K562 (cell line): ENCODE measurements at regions not wholly inside any gene's neighbourhood (a gene's known extent, or its start where the extent isn't known, plus 50 kb on each side); places are given as distances from the start of the nearest gene placed in this dataset.

ENCODE experiments used
- ATAC-seq: fragments of 200-7000 bp; cut with Tn5 transposase; 3 replicates; pipeline ENCODE4 v1.9.1; 2020; ENCODE audit warnings: moderate library complexity
- BruUV-seq: library from RNA; stranded (reverse); fragments of 400-500 nt; replicated peaks from 2 replicates; lab custom pipeline; 2021; lab: Mats Ljungman, UMichigan
- CTCF ChIA-PET: fragments of 300-600 bp; formaldehyde crosslinking; extraction: SDS; loops from one replicate; lab custom pipeline; 2021; ENCODE audit warnings: low intra/inter-chr PET ratio; lab: Yijun Ruan, JAX
- POLR2A ChIA-PET: fragments of 300-600, 350-650 bp; sonication (Branson Sonifier 250); formaldehyde crosslinking; extraction: SDS; loops from one replicate; lab custom pipeline; 2021; ENCODE audit warnings: antibody characterized with exemption, inconsistent platforms; lab: Yijun Ruan, JAX
- DNase-seq, 4 experiments: peaks; one replicate each; pipeline versions ENCODE4 v3.0.0 to v3.0.0-alpha.2; 2011 to 2018; ENCODE audit warnings: low spot score in 3 of 4, mixed read lengths in 3 of 4; ENCODE audit errors: extremely low read depth in 1 of 4
- FAIRE-seq: peaks from 2 replicates; lab custom pipeline; 2011; peaks lifted over from hg19 to GRCh38; lab: Jason Lieb, UNC
- H2AFZ ChIP-seq: 2 replicates; pipeline ENCODE4 v1.6.0; 2011; ENCODE audit warnings: low read depth, low read length, control low read depth, inconsistent platforms
- H3K27ac ChIP-seq: fragments of 200-600 bp; 3 replicates; pipeline ENCODE4 v1.8.0; 2011; ENCODE audit warnings: low read depth, mild to moderate bottlenecking, control low read depth, inconsistent platforms, low read length, moderate library complexity, mixed read lengths; ENCODE audit errors: extremely low read depth
- H3K27me3 ChIP-seq, 2 experiments: fragments of 300-600 bp in 1 of 2; 2 replicates in 1 of 2; 3 replicates in 1 of 2; pipeline versions ENCODE4 v1.6.0 to v1.8.0; 2011; ENCODE audit warnings: inconsistent platforms in 2 of 2, low read length in 2 of 2, mild to moderate bottlenecking in 1 of 2, mixed read lengths in 1 of 2, moderate library complexity in 1 of 2; ENCODE audit not compliant: control insufficient read depth in 2 of 2, insufficient read depth in 2 of 2
- H3K36me3 ChIP-seq: fragments of 300-600 bp; 3 replicates; pipeline ENCODE4 v1.8.0; 2011; ENCODE audit warnings: mild to moderate bottlenecking, low read length, inconsistent platforms; ENCODE audit not compliant: control insufficient read depth, insufficient read depth
- H3K4me1 ChIP-seq, 2 experiments: fragments of 200-600 bp in 1 of 2; replicated peaks in 1 of 2; 2 replicates in 1 of 2; 3 replicates in 1 of 2; pipeline versions ENCODE4 v1.5.1 to v1.8.0; 2011; ENCODE audit warnings: inconsistent platforms in 2 of 2, low read length in 2 of 2, mild to moderate bottlenecking in 1 of 2, mixed read lengths in 1 of 2, moderate library complexity in 1 of 2; ENCODE audit not compliant: control insufficient read depth in 2 of 2, insufficient read depth in 2 of 2
- H3K4me2 ChIP-seq: 2 replicates; pipeline ENCODE4 v1.6.1; 2011; ENCODE audit warnings: low read length, control low read depth, inconsistent platforms, mixed read lengths; ENCODE audit not compliant: insufficient read depth
- H3K4me3 ChIP-seq: fragments of 200-600 bp; sonication (generic), shearing (Covaris generic); 2 replicates; pipeline ENCODE4 v1.5.1; 2016; ENCODE audit warnings: control low read depth, inconsistent platforms
- H3K79me2 ChIP-seq: fragments of 200-600 bp; 3 replicates; pipeline ENCODE4 v1.8.0; 2011; ENCODE audit warnings: low read length, inconsistent platforms; ENCODE audit not compliant: control insufficient read depth, insufficient read depth
- H3K9ac ChIP-seq, 2 experiments: 2 replicates each; pipeline versions ENCODE4 v1.6.0 to v1.6.1; 2011; ENCODE audit warnings: low read depth in 2 of 2, low read length in 2 of 2, control low read depth in 1 of 2, inconsistent platforms in 1 of 2, mild to moderate bottlenecking in 1 of 2, mixed read lengths in 1 of 2; ENCODE audit not compliant: insufficient read depth in 1 of 2
- H3K9me1 ChIP-seq: one replicate; pipeline ENCODE4 v1.6.0; 2011; ENCODE audit warnings: inconsistent platforms, mild to moderate bottlenecking, low read length, moderate library complexity; ENCODE audit not compliant: control insufficient read depth, insufficient read depth
- H3K9me3 ChIP-seq: replicated peaks from 2 replicates; pipeline ENCODE4 v1.5.1; 2011; ENCODE audit warnings: low read depth, low read length, inconsistent platforms; ENCODE audit not compliant: control insufficient read depth, insufficient read depth
- H4K20me1 ChIP-seq: replicated peaks from 2 replicates; pipeline ENCODE4 v1.6.1; 2011; ENCODE audit warnings: low read length, inconsistent platforms, mixed read lengths; ENCODE audit not compliant: control insufficient read depth, insufficient read depth
- ATF7 ChIP-seq: fragments of 450-650 bp; IDR thresholded peaks from 2 replicates; pipeline ENCODE4 v1.7.1; 2014; ENCODE audit warnings: mild to moderate bottlenecking, moderate library complexity
- C11orf30 ChIP-seq: fragments of 450-650 bp; IDR thresholded peaks from 2 replicates; pipeline ENCODE4 v1.6.1; 2016; ENCODE audit warnings: low read depth, mild to moderate bottlenecking
- CTBP1 ChIP-seq: fragments of 450-650 bp; IDR thresholded peaks from 2 replicates; pipeline ENCODE4 v1.6.1; 2016; ENCODE audit warnings: borderline replicate concordance
- EGR1 ChIP-seq: fragments of 450-650 bp; conservative IDR thresholded peaks from 2 replicates; pipeline ENCODE4 v1.6.1; 2017; ENCODE audit warnings: mild to moderate bottlenecking
- ELF1 ChIP-seq: fragments of 200-800 bp; sonication (Bioruptor generic); IDR thresholded peaks from 2 replicates; pipeline ENCODE4 v1.6.1; 2016; ENCODE audit warnings: missing genetic modification characterization, missing compliant biosample characterization
- HNRNPH1 ChIP-seq: fragments of 200-400 bp; formaldehyde crosslinking; optimal IDR thresholded peaks from 2 replicates; pipeline ENCODE3; 2017; ENCODE audit warnings: low read depth, mild to moderate bottlenecking, low read length, moderate library complexity
- MCM5 ChIP-seq: fragments of 450-650 bp; IDR thresholded peaks from 2 replicates; pipeline ENCODE4 v1.6.1; 2016; ENCODE audit warnings: low read depth
- POLR2AphosphoS2 ChIP-seq: IDR thresholded peaks from 2 replicates; pipeline ENCODE4 v1.6.1; 2012; ENCODE audit warnings: low read length, improper control_type of control experiment
- ZNF395 ChIP-seq: fragments of 200-800 bp; sonication (Bioruptor generic); IDR thresholded peaks from 2 replicates; pipeline ENCODE4 v1.6.1; 2017; ENCODE audit warnings: missing genetic modification characterization, missing compliant biosample characterization
- WGBS: fragments of 100-300 bp; shearing (Covaris generic); methylation state at CpG from one replicate; pipeline ENCODE4 v1.1.6; 2016; ENCODE audit warnings: low coverage, mixed read lengths; ENCODE audit not compliant: insufficient coverage; ENCODE audit errors: missing lambda C conversion rate; 5-methylcytosine and 5-hydroxymethylcytosine counted together
- in situ Hi-C: fragments of 300-500 bp; cut with MboI; formaldehyde crosslinking; loops from 4 replicates; pipeline ENCODE4 v1.15.0; 2018; ENCODE audit warnings: inconsistent platforms, mixed read lengths
- intact Hi-C: fragments of 100-400 bp; cut with micrococcal nuclease; formaldehyde crosslinking; loops from 2 replicates; pipeline ENCODE4 v1.14.2; 2022
- TF ChIP-seq, protein P1 (sequence below): fragments of 250-450 bp; sonication (Bioruptor Pico); IDR thresholded peaks from 2 replicates; pipeline ENCODE4 v1.4.0; 2020
- TF ChIP-seq, protein P2 (sequence below): fragments of 250-450 bp; sonication (Bioruptor Pico); IDR thresholded peaks from 2 replicates; pipeline ENCODE4 v1.4.0; 2020; ENCODE audit warnings: mild to moderate bottlenecking
- TF ChIP-seq, protein P3 (sequence below): fragments of 450-650 bp; IDR thresholded peaks from 2 replicates; pipeline ENCODE4 v1.6.1; 2017; ENCODE audit warnings: mild to moderate bottlenecking, moderate library complexity

GRCh38 chr14:65352964-65353530, 59.5 kb upstream of the FUT8 start:
- WGBS = 12% methylated on average over 2 of the region's 2 CpGs
- H3K79me2 ChIP-seq = no peaks in the 10 kb centered on the region
- H3K4me3 ChIP-seq = no peak overlapping the region
- H4K20me1 ChIP-seq = no peaks in the 10 kb centered on the region
- no TSS peak for BruUV-seq
- H3K4me2 ChIP-seq = no peak overlapping the region
- H3K9me1 ChIP-seq = no peaks in the 10 kb centered on the region
- intact Hi-C loops (no loop called here), in situ Hi-C loops (no loop called here)
- no peaks in the 10 kb centered on the region for H3K9me3 ChIP-seq
- ATAC-seq = no peak
- no peak overlapping the region for H3K9ac ChIP-seq
- no peak overlapping the region for H2AFZ ChIP-seq
- DNase-seq = no peak
- H3K4me1 ChIP-seq = peaks cover 0 to 10% of the 10 kb centered on the region in 2 experiments; a peak in 3 of 5 replicates
- ChIA-PET POLR2A (no interaction called here), CTCF (no interaction called here)
- H3K27ac ChIP-seq = no peak overlapping the region
- no peaks in the 10 kb centered on the region for H3K27me3 ChIP-seq
- FAIRE-seq = no peak
- no peaks in the 10 kb centered on the region for H3K36me3 ChIP-seq
- TF ChIP-seq, protein P1, sequence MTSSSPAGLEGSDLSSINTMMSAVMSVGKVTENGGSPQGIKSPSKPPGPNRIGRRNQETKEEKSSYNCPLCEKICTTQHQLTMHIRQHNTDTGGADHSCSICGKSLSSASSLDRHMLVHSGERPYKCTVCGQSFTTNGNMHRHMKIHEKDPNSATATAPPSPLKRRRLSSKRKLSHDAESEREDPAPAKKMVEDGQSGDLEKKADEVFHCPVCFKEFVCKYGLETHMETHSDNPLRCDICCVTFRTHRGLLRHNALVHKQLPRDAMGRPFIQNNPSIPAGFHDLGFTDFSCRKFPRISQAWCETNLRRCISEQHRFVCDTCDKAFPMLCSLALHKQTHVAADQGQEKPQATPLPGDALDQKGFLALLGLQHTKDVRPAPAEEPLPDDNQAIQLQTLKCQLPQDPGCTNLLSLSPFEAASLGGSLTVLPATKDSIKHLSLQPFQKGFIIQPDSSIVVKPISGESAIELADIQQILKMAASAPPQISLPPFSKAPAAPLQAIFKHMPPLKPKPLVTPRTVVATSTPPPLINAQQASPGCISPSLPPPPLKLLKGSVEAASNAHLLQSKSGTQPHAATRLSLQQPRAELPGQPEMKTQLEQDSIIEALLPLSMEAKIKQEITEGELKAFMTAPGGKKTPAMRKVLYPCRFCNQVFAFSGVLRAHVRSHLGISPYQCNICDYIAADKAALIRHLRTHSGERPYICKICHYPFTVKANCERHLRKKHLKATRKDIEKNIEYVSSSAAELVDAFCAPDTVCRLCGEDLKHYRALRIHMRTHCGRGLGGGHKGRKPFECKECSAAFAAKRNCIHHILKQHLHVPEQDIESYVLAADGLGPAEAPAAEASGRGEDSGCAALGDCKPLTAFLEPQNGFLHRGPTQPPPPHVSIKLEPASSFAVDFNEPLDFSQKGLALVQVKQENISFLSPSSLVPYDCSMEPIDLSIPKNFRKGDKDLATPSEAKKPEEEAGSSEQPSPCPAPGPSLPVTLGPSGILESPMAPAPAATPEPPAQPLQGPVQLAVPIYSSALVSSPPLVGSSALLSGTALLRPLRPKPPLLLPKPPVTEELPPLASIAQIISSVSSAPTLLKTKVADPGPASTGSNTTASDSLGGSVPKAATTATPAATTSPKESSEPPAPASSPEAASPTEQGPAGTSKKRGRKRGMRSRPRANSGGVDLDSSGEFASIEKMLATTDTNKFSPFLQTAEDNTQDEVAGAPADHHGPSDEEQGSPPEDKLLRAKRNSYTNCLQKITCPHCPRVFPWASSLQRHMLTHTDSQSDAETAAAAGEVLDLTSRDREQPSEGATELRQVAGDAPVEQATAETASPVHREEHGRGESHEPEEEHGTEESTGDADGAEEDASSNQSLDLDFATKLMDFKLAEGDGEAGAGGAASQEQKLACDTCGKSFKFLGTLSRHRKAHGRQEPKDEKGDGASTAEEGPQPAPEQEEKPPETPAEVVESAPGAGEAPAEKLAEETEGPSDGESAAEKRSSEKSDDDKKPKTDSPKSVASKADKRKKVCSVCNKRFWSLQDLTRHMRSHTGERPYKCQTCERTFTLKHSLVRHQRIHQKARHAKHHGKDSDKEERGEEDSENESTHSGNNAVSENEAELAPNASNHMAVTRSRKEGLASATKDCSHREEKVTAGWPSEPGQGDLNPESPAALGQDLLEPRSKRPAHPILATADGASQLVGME (CRISPR knock-in tag) = no peak
- TF ChIP-seq EGR1 = no peak
- TF ChIP-seq POLR2AphosphoS2 = no peak
- TF ChIP-seq, protein P2, sequence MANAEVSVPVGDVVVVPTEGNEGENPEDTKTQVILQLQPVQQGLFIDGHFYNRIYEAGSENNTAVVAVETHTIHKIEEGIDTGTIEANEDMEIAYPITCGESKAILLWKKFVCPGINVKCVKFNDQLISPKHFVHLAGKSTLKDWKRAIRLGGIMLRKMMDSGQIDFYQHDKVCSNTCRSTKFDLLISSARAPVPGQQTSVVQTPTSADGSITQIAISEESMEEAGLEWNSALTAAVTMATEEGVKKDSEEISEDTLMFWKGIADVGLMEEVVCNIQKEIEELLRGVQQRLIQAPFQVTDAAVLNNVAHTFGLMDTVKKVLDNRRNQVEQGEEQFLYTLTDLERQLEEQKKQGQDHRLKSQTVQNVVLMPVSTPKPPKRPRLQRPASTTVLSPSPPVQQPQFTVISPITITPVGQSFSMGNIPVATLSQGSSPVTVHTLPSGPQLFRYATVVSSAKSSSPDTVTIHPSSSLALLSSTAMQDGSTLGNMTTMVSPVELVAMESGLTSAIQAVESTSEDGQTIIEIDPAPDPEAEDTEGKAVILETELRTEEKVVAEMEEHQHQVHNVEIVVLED (CRISPR knock-in tag) = no peak
- no peak for TF ChIP-seq CTBP1
- TF ChIP-seq, protein P3, sequence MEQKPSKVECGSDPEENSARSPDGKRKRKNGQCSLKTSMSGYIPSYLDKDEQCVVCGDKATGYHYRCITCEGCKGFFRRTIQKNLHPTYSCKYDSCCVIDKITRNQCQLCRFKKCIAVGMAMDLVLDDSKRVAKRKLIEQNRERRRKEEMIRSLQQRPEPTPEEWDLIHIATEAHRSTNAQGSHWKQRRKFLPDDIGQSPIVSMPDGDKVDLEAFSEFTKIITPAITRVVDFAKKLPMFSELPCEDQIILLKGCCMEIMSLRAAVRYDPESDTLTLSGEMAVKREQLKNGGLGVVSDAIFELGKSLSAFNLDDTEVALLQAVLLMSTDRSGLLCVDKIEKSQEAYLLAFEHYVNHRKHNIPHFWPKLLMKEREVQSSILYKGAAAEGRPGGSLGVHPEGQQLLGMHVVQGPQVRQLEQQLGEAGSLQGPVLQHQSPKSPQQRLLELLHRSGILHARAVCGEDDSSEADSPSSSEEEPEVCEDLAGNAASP = no peak
- no peak for TF ChIP-seq MCM5
- no peak for TF ChIP-seq ATF7
- no peak for TF ChIP-seq ELF1 (tag)
- TF ChIP-seq HNRNPH1 = no peak
- TF ChIP-seq C11orf30 = no peak
- TF ChIP-seq ZNF395 (CRISPR knock-in tag) = no peak
